BE2C (cell line): ENCODE measurements at regions not wholly inside any gene's neighbourhood (a gene's known extent, or its start where the extent isn't known, plus 50 kb on each side); places are given as distances from the start of the nearest gene placed in this dataset.

Experiments
- DNase-seq: peaks from one replicate; pipeline ENCODE4 v3.0.0-alpha.2; 2020
- H3K27me3 ChIP-seq: fragments of 250-450 bp; sonication (Bioruptor Pico); 2 replicates; pipeline ENCODE4 v1.5.1; 2020; ENCODE audit warnings: mild to moderate bottlenecking
- H3K36me3 ChIP-seq: fragments of 250-450 bp; sonication (Bioruptor Pico); 2 replicates; pipeline ENCODE4 v1.5.1; 2020; ENCODE audit warnings: mild to moderate bottlenecking
- H3K4me1 ChIP-seq: fragments of 250-450 bp; sonication (Bioruptor Pico); 2 replicates; pipeline ENCODE4 v1.5.1; 2020
- H3K4me3 ChIP-seq: 2 replicates; pipeline ENCODE4 v1.5.1; 2011; ENCODE audit warnings: low read depth, low read length
- H3K9me3 ChIP-seq: fragments of 250-450 bp; sonication (Bioruptor Pico); 2 replicates; pipeline ENCODE4 v1.5.1; 2020
- CTCF ChIP-seq: IDR thresholded peaks from 2 replicates; pipeline ENCODE4 v1.5.1; 2012; ENCODE audit warnings: mild to moderate bottlenecking, low read depth, low read length

- Histone ChIP-seq H3K9me3 (no peaks in the 10 kb centered on the region), H3K4me1 (no peaks in the 10 kb centered on the region), H3K4me3 (no peak overlapping the region), H3K36me3 (no peaks in the 10 kb centered on the region), H3K27me3 (no peaks in the 10 kb centered on the region)
- no peak for DNase-seq
- TF ChIP-seq CTCF, result no peak
These were observed 154.0 kb downstream of the TRIB2 start for GRCh38 chr2:12870692-12871091.

- no peak for TF ChIP-seq CTCF
- H3K4me3 ChIP-seq, result no peak overlapping the region
- no peaks in the 10 kb centered on the region for H3K27me3 ChIP-seq
- no peaks in the 10 kb centered on the region for H3K9me3 ChIP-seq
- no peak for DNase-seq
- H3K36me3 ChIP-seq, result no peaks in the 10 kb centered on the region
- no peaks in the 10 kb centered on the region for H3K4me1 ChIP-seq
These were observed 155.1 kb downstream of the TRIB2 start for GRCh38 chr2:12871694-12872315.

GRCh38 chr2:12877761-12878160 is 161.0 kb downstream of the TRIB2 start:
- Histone ChIP-seq H3K36me3 (no peaks in the 10 kb centered on the region), H3K9me3 (no peaks in the 10 kb centered on the region), H3K4me1 (no peaks in the 10 kb centered on the region), H3K4me3 (no peak overlapping the region), H3K27me3 (no peaks in the 10 kb centered on the region)
- no peak for DNase-seq
- no peak for TF ChIP-seq CTCF

- H3K9me3 ChIP-seq, result no peaks in the 10 kb centered on the region
- DNase-seq, result no peak
- H3K27me3 ChIP-seq, result no peaks in the 10 kb centered on the region
- H3K4me3 ChIP-seq, result no peak overlapping the region
- no peaks in the 10 kb centered on the region for H3K4me1 ChIP-seq
- H3K36me3 ChIP-seq, result no peaks in the 10 kb centered on the region
- TF ChIP-seq CTCF, result no peak
These were observed 162.9 kb downstream of the TRIB2 start for GRCh38 chr2:12879649-12880048.

GRCh38 chr2:12881952-12882351 is 165.2 kb downstream of the TRIB2 start:
- no peak for DNase-seq
- TF ChIP-seq CTCF, result peak; percentile 39
- H3K27me3 ChIP-seq, result no peaks in the 10 kb centered on the region

GRCh38 chr2:12882393-12882792 is 165.7 kb downstream of the TRIB2 start:
- H3K4me3 ChIP-seq, result no peak overlapping the region
- H3K4me1 ChIP-seq, result no peaks in the 10 kb centered on the region
- H3K9me3 ChIP-seq, result no peaks in the 10 kb centered on the region
- no peak for DNase-seq
- no peak for TF ChIP-seq CTCF
- H3K36me3 ChIP-seq, result no peaks in the 10 kb centered on the region
- H3K27me3 ChIP-seq, result no peaks in the 10 kb centered on the region

More at GRCh38 chr2:12881952-12882351, 165.2 kb downstream of the TRIB2 start:
- Histone ChIP-seq H3K4me3 (no peak overlapping the region), H3K36me3 (no peaks in the 10 kb centered on the region), H3K4me1 (no peaks in the 10 kb centered on the region), H3K9me3 (no peaks in the 10 kb centered on the region)
